Osteocyte (in vitro differentiated cells): ENCODE measurements at regions not wholly inside any gene's neighbourhood (a gene's known extent, or its start where the extent isn't known, plus 50 kb on each side); places are given as distances from the start of the nearest gene placed in this dataset.

ENCODE experiments used
- DNase-seq: peaks from one replicate; pipeline ENCODE4 v3.0.0; 2021; ENCODE audit warnings: mixed read lengths; ENCODE audit not compliant: unreplicated experiment; ENCODE audit errors: extremely low spot score
- H3K27ac Mint-ChIP-seq: one replicate; pipeline ENCODE4 v1.8.0; 2021; ENCODE audit warnings: mild to moderate bottlenecking, mixed read lengths; ENCODE audit not compliant: unreplicated experiment
- H3K27me3 Mint-ChIP-seq: one replicate; pipeline ENCODE4 v1.8.0; 2021; ENCODE audit warnings: mixed read lengths; ENCODE audit not compliant: unreplicated experiment
- H3K36me3 Mint-ChIP-seq: one replicate; pipeline ENCODE4 v1.8.0; 2021; ENCODE audit warnings: mixed read lengths; ENCODE audit not compliant: unreplicated experiment
- H3K4me1 Mint-ChIP-seq: one replicate; pipeline ENCODE4 v1.8.0; 2021; ENCODE audit warnings: mixed read lengths; ENCODE audit not compliant: unreplicated experiment
- H3K4me3 Mint-ChIP-seq: one replicate; pipeline ENCODE4 v1.8.0; 2021; ENCODE audit warnings: mild to moderate bottlenecking, moderate library complexity, mixed read lengths; ENCODE audit not compliant: unreplicated experiment
- H3K9me3 Mint-ChIP-seq: one replicate; pipeline ENCODE4 v1.8.0; 2021; ENCODE audit warnings: mixed read lengths; ENCODE audit not compliant: unreplicated experiment
- TF ChIP-seq, protein P1 (sequence below): fragments of 200-600 bp; sonication (generic); IDR thresholded peaks from 2 replicates; pipeline ENCODE4 v1.5.0; 2021; ENCODE audit warnings: antibody characterized with exemption, mild to moderate bottlenecking, moderate library complexity

DNA sequence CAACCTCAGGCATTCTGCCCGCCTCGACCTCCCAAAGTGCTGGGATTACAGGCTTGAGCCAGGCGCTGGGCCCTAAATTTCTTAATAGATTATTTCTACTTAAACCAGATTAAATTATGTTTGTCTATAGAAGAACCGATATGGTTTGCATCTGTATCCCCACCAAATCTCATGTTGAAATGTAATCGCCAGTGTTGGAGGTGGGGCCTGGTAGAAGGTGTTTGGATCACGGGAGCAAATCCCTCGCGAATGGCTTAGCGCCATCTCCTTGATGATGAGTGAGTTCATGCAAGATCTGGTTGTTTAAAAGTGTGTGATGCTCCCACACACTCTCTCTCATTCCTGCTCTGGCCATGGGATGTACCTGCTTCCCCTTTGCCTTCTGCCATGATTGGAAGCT, 109.3 kb upstream of the NANOS1 start:
- TF ChIP-seq, protein P1, sequence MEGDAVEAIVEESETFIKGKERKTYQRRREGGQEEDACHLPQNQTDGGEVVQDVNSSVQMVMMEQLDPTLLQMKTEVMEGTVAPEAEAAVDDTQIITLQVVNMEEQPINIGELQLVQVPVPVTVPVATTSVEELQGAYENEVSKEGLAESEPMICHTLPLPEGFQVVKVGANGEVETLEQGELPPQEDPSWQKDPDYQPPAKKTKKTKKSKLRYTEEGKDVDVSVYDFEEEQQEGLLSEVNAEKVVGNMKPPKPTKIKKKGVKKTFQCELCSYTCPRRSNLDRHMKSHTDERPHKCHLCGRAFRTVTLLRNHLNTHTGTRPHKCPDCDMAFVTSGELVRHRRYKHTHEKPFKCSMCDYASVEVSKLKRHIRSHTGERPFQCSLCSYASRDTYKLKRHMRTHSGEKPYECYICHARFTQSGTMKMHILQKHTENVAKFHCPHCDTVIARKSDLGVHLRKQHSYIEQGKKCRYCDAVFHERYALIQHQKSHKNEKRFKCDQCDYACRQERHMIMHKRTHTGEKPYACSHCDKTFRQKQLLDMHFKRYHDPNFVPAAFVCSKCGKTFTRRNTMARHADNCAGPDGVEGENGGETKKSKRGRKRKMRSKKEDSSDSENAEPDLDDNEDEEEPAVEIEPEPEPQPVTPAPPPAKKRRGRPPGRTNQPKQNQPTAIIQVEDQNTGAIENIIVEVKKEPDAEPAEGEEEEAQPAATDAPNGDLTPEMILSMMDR = no peak
- DNase-seq = peak; percentile 53
- Mint-ChIP-seq H3K4me1 (no peaks in the 10 kb centered on the region), H3K9me3 (no peaks in the 10 kb centered on the region), H3K36me3 (no peaks in the 10 kb centered on the region), H3K4me3 (no peak overlapping the region), H3K27ac (no peak overlapping the region), H3K27me3 (peaks cover 4% of the 10 kb centered on the region)

DNA sequence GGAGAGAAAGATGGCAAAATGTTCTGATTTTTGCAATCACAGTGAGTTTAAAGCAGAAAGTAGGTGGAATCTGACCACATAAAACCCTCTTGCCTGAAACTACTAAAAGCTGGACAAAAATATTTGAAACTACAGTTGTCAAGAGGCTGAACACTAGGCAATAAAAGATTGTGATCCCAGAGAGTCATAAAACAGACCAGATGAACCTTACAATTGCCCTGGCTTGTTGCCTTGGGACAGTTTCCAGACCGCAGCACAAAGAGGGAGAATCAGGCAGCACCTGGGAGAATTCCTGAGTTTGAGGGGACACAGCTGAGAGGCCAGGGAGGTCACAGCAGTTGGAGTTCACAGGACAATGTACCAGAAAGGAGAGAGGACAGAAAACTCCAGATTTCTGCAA, 107.3 kb upstream of the NANOS1 start:
- Mint-ChIP-seq H3K9me3 (no peaks in the 10 kb centered on the region), H3K36me3 (no peaks in the 10 kb centered on the region), H3K4me3 (no peak overlapping the region), H3K27me3 (peaks cover 4% of the 10 kb centered on the region), H3K4me1 (no peaks in the 10 kb centered on the region), H3K27ac (no peak overlapping the region)
- TF ChIP-seq, protein P1 = no peak
- peak; percentile 32 for DNase-seq

DNA sequence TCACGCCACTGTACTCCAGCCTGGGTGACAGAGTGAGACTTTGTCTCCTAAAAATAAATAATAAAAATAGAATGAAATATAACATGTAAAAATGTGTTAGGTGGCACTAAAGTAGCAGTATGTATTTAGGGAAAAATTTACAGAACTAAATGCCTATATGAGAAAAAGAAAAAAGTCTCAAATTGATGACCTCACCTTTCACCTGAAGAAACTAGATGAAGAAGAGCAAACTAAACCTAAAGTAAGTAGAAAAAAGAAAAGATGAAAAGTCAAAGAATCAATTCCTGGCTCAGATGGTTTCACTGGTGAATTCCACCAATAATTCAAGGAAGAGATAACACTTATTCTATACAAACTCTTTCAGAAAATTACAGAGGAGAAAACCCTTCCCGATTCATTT, 106.5 kb upstream of the NANOS1 start:
- no peaks in the 10 kb centered on the region for H3K36me3 Mint-ChIP-seq
- DNase-seq = no peak
- H3K27ac Mint-ChIP-seq = no peak overlapping the region
- no peak overlapping the region for H3K4me3 Mint-ChIP-seq
- peaks cover 4% of the 10 kb centered on the region for H3K27me3 Mint-ChIP-seq
- no peaks in the 10 kb centered on the region for H3K4me1 Mint-ChIP-seq
- no peaks in the 10 kb centered on the region for H3K9me3 Mint-ChIP-seq
- TF ChIP-seq, protein P1 = no peak

DNA sequence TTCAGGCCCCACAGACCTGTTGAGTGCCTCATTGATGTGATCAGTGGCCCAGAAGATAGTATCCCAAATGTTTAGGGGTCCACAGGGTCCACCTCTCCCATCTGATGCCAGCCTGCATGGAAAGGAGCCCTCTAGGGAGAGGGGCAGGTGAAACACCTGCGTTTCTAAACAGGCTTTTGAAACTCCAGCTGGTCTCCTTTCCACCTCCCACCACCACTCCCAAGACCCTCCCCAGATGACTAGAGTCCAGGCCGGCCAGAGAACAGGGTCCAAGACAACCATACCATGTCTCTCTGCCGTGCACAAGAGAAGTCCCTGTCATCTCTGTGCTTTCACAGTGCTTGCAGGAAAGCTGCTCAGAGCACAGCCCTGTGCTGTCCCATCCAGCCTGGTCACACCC, 105.0 kb upstream of the NANOS1 start:
- TF ChIP-seq, protein P1 = no peak
- Mint-ChIP-seq H3K27me3 (peaks cover 4% of the 10 kb centered on the region), H3K36me3 (no peaks in the 10 kb centered on the region), H3K4me3 (no peak overlapping the region), H3K4me1 (no peaks in the 10 kb centered on the region), H3K9me3 (no peaks in the 10 kb centered on the region), H3K27ac (no peak overlapping the region)
- DNase-seq = peak; percentile 64

DNA sequence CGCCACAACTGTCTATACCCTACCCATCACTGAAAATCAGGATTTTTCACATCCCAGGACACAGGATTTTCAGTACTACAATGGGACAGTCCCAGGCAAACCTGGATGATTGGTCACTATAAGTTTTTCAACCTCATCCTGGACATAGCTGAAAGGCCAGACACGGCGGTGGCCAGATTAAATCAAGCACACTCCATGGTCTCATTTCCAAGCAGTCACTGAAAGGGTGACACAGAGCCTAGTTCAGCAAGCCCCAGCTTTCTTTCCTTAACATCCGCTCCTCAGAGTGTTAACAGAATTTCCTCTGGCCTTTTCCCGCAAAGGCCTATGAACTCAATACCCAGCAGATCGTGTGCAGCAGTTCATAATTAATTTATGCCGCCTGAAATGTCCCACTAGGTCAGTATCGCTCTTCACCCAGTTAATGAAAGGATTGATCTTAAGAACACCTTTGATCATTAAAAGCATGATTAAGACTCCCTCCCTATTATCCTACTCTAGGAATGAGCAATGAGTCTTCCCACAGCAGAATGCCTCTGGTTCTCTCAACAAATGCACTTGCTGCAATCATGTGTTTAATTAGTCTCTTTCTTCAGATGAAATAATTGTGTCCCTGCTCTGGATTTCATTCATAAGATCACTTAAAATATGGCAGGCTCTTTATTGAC, 104.0 kb upstream of the NANOS1 start:
- H3K4me1 Mint-ChIP-seq = no peaks in the 10 kb centered on the region
- peak; percentile 25 for DNase-seq
- H3K27ac Mint-ChIP-seq = no peak overlapping the region
- peaks cover 4% of the 10 kb centered on the region for H3K27me3 Mint-ChIP-seq
- H3K9me3 Mint-ChIP-seq = peaks cover 4% of the 10 kb centered on the region
- H3K36me3 Mint-ChIP-seq = no peaks in the 10 kb centered on the region
- TF ChIP-seq, protein P1 = no peak
- H3K4me3 Mint-ChIP-seq = no peak overlapping the region
